Keratinocyte (primary cell): ENCODE measurements at regions not wholly inside any gene's neighbourhood (a gene's known extent, or its start where the extent isn't known, plus 50 kb on each side); places are given as distances from the start of the nearest gene placed in this dataset.

Experiments used
- DNase-seq: peaks from one replicate; pipeline ENCODE4 v3.0.0-alpha.2; 2011; ENCODE audit warnings: low read depth, missing footprints, low spot score
- FAIRE-seq: peaks from 2 replicates; lab custom pipeline; 2011; peaks lifted over from hg19 to GRCh38; lab: Jason Lieb, UNC
- H2AFZ ChIP-seq: 2 replicates; pipeline ENCODE4 v1.6.0; 2012; ENCODE audit warnings: low read length, control low read depth, inconsistent platforms; ENCODE audit not compliant: control insufficient read depth
- H3K27ac ChIP-seq: 2 replicates; pipeline ENCODE4 v1.5.1; 2011; ENCODE audit warnings: low read length; ENCODE audit not compliant: control insufficient read depth, insufficient read depth
- H3K27me3 ChIP-seq: 3 replicates; pipeline ENCODE4 v1.6.0; 2011; ENCODE audit warnings: low read length; ENCODE audit not compliant: control insufficient read depth, insufficient read depth; ENCODE audit errors: extremely low read depth
- H3K36me3 ChIP-seq, 2 experiments: 2 replicates in 1 of 2; 3 replicates in 1 of 2; pipeline ENCODE4 v1.5.1; 2011; ENCODE audit warnings: low read length in 2 of 2, mild to moderate bottlenecking in 1 of 2; ENCODE audit not compliant: control insufficient read depth in 2 of 2, insufficient read depth in 2 of 2; ENCODE audit errors: extremely low read depth in 1 of 2
- H3K4me1 ChIP-seq: 3 replicates; pipeline ENCODE4 v1.5.1; 2011; ENCODE audit warnings: low read length; ENCODE audit not compliant: control insufficient read depth, insufficient read depth; ENCODE audit errors: extremely low read depth
- H3K4me2 ChIP-seq: 3 replicates; pipeline ENCODE4 v1.6.0; 2011; ENCODE audit warnings: low read depth, low read length; ENCODE audit not compliant: control insufficient read depth, insufficient read depth; ENCODE audit errors: extremely low read depth
- H3K4me3 ChIP-seq, 3 experiments: fragments of 200-600 bp in 1 of 3; sonication (generic) in 1 of 3; 2 replicates in 2 of 3; 3 replicates in 1 of 3; pipeline ENCODE4 v1.5.1; 2011 to 2016; ENCODE audit warnings: low read length in 3 of 3, mild to moderate bottlenecking in 3 of 3, control low read depth in 2 of 3, inconsistent platforms in 1 of 3, low read depth in 1 of 3, mixed read lengths in 1 of 3, mixed run types in 1 of 3, moderate library complexity in 1 of 3; ENCODE audit not compliant: control insufficient read depth in 2 of 3, insufficient read depth in 2 of 3; ENCODE audit errors: extremely low read depth in 1 of 3
- H3K79me2 ChIP-seq: 2 replicates; pipeline ENCODE4 v1.6.0; 2012; ENCODE audit warnings: low read length; ENCODE audit not compliant: control insufficient read depth, insufficient read depth
- H3K9ac ChIP-seq: 3 replicates; pipeline ENCODE4 v1.6.0; 2011; ENCODE audit warnings: low read length; ENCODE audit not compliant: control insufficient read depth, insufficient read depth; ENCODE audit errors: extremely low read depth
- H3K9me1 ChIP-seq: 3 replicates; pipeline ENCODE4 v1.6.0; 2011; ENCODE audit warnings: low read length; ENCODE audit not compliant: control insufficient read depth, insufficient read depth; ENCODE audit errors: extremely low read depth
- H3K9me3 ChIP-seq: 2 replicates; pipeline ENCODE4 v1.5.1; 2012; ENCODE audit warnings: low read depth, low read length; ENCODE audit not compliant: control insufficient read depth
- H4K20me1 ChIP-seq: 3 replicates; pipeline ENCODE4 v1.6.0; 2011; ENCODE audit warnings: low read length; ENCODE audit not compliant: control insufficient read depth, insufficient read depth; ENCODE audit errors: extremely low read depth
- CTCF ChIP-seq, 3 experiments: IDR thresholded peaks in 1 of 3; conservative IDR thresholded peaks in 1 of 3; optimal IDR thresholded peaks in 1 of 3; 2 replicates in 2 of 3; 3 replicates in 1 of 3; pipeline versions ENCODE3 to v1.5.1; 2011; ENCODE audit warnings: low read length in 3 of 3, mild to moderate bottlenecking in 3 of 3, moderate library complexity in 2 of 3, control low read depth in 1 of 3, inconsistent platforms in 1 of 3; ENCODE audit not compliant: insufficient read depth in 2 of 3; ENCODE audit errors: extremely low read depth in 1 of 3
- EZH2 ChIP-seq: IDR thresholded peaks from one replicate; pipeline ENCODE4 v1.6.1; 2012; ENCODE audit warnings: inconsistent platforms, mild to moderate bottlenecking, low read length, moderate library complexity
- dilution Hi-C: fragments of 300-500 bp; cut with MboI; formaldehyde crosslinking; loops from one replicate; pipeline ENCODE4 v1.7.0; 2020; ENCODE audit warnings: low sequenced_read_pairs; ENCODE audit not compliant: extremely low pct_ligation_motif_present

GRCh38 chr22:49328630-49329405, 498.9 kb downstream of the BRD1 start:
- H3K4me1 ChIP-seq = no peaks in the 10 kb centered on the region
- H3K36me3 ChIP-seq = no peaks in the 10 kb centered on the region
- no peak overlapping the region for H3K4me2 ChIP-seq
- H3K9me3 ChIP-seq = peaks cover 22% of the 10 kb centered on the region
- H3K79me2 ChIP-seq = no peaks in the 10 kb centered on the region
- DNase-seq (no peak), FAIRE-seq (no peak)
- H2AFZ ChIP-seq = no peak overlapping the region
- no peak for TF ChIP-seq EZH2
- no peak for TF ChIP-seq CTCF (optimal IDR thresholded peaks at IDR 0.05 in 1 of 3, IDR thresholded peaks at IDR 0.05 in 1 of 3, conservative IDR thresholded peaks at IDR 0.05 in 1 of 3; ENCODE audit: extremely low read depth in 1 of 3, insufficient read depth in 2 of 3, low read length in 3 of 3)
- H4K20me1 ChIP-seq = no peaks in the 10 kb centered on the region
- H3K27ac ChIP-seq = no peak overlapping the region
- no peaks in the 10 kb centered on the region for H3K9me1 ChIP-seq
- H3K4me3 ChIP-seq = no peak overlapping the region
- no peak overlapping the region for H3K9ac ChIP-seq
- dilution Hi-C loops = no loop called here
- no peaks in the 10 kb centered on the region for H3K27me3 ChIP-seq

- Histone ChIP-seq H3K9ac (no peak overlapping the region), H2AFZ (no peak overlapping the region), H3K27ac (no peak overlapping the region), H3K4me1 (no peaks in the 10 kb centered on the region), H3K36me3 (no peaks in the 10 kb centered on the region), H3K9me3 (peaks cover 26% of the 10 kb centered on the region), H3K79me2 (no peaks in the 10 kb centered on the region), H3K4me2 (no peak overlapping the region), H3K9me1 (no peaks in the 10 kb centered on the region), H3K4me3 (no peak overlapping the region), H4K20me1 (no peaks in the 10 kb centered on the region), H3K27me3 (no peaks in the 10 kb centered on the region)
- DNase-seq = no peak
- TF ChIP-seq CTCF (optimal IDR thresholded peaks at IDR 0.05 in 1 of 3, IDR thresholded peaks at IDR 0.05 in 1 of 3, conservative IDR thresholded peaks at IDR 0.05 in 1 of 3; ENCODE audit: extremely low read depth in 1 of 3, insufficient read depth in 2 of 3, low read length in 3 of 3) = no peak
- no peak for TF ChIP-seq EZH2
- dilution Hi-C loops = no loop called here
- FAIRE-seq = no peak
These were observed 499.6 kb downstream of the BRD1 start for GRCh38 chr22:49328118-49328475.
